DMS 273 (cell line): ENCODE measurements at regions not wholly inside any gene's neighbourhood (a gene's known extent, or its start where the extent isn't known, plus 50 kb on each side); places are given as distances from the start of the nearest gene placed in this dataset.
"Not testable (repeated sequence)": the region's sequence is repeated elsewhere in the genome, so short reads cannot be mapped to it uniquely, and the experiment has no call there.

Source experiments
- DNase-seq: peaks from one replicate; lab custom pipeline; 2025; ENCODE audit not compliant: unreplicated experiment; lab: John Stamatoyannopoulos, UW

GRCh38 chr3:5733995-5734394 is 546.5 kb downstream of the EDEM1 start:
- DNase-seq = no peak

DNA sequence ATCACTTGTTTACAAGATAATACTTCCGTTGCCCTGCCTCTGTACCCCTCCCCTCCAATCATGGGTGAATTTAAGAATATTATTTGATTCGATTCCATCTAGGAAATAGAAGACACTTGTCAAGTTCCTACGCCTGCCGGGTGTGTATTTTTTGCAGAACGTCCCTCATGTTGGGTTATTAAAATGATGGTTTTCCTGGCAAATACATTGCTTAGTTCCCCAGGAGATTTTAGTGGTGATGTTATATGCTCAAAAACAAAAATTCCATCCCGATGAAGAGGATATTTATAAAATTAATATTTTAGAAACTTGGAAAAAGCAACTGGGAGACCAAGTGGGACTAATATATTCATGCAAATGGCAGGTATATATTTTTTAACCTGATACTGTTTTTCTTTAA is 548.4 kb downstream of the EDEM1 start:
- DNase-seq = no peak

DNA sequence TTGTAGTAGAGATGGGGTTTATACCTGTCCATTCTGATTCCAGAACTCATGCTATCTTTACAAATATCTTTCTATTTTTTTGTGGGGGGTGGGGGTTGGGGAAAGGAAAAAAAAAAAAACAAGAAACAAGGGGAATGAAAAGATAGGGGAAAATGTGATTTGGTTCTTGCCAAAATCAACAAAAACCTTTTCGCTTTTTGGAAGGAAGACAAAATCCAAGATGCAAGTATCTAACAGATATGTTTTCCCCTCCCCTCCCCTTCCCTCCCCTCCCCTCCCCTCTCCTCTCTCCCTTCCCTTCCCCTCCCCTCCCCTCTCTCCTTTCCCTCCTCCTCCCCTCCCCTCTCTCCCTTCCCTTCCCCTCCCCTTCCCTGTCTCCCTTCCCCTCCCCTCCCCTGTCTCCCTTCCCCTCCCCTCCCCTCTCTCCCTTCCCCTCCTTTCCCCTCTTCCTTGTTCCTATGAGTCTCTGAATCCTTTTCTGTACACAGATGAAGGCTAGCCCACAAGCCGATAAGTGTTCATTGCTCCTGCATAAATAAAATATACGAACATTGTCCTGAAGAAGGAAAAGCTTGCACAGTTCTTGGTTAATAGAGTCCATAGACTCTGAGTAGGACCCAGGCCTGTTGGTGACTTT is 551.9 kb downstream of the EDEM1 start:
- DNase-seq = no peak

DNA sequence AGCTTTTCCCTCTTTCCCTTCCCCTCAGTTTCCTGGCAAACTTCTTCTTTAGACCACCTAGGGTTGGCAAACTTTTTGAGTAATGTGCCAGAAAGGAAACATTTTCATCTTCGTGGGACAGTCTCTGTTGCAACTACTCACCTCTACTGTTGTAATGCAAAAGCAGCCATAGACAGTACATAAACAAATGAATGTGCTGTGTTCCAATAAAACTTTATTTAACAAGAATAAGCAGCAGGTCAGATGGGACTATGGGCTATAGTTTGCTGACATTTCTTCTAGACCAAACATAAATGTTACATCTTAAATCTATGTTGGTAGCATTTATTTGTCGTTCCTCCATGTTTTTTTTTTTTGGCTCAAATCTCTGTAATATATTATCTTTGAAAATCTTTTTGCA is 552.4 kb downstream of the EDEM1 start:
- DNase-seq = no peak

DNA sequence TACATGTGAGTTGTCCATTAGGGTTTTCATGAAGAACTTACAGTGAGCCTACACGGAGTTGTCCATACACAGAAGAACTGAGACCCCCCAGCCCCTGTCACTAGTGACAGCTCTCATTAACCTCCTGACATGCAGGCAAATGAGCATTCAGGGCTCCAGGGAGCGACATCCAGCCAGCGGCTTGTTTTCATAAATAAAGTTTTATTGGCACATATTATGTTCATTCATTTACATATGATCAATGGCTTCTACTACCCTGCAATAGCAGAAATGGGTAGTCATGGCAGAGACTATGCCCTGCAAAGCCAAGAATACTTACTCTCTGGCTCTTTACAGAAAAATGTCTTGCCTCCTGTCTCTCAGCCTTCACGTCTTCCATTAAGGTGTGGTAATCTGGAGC is 553.5 kb downstream of the EDEM1 start:
- no peak for DNase-seq

DNA sequence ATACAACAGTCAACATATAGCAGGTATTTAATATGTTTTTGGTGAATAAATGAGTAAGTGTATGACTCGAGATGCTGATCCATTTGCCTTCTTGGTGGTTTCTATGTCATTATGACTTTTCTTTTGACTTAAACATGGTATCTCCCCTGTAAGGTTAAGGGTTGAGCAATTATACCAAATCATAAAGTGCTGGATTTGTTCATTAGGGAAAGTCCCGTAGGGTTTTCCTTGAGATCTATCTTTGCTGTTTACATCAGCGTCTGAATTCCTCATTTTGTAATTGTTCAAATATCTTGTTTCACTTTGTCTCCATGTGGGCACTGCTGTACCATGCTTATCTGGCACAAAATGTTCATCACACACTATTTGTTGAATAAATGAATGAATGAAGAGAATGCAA is 562.6 kb downstream of the EDEM1 start:
- DNase-seq = no peak

- DNase-seq = no peak
Observed at GRCh38 chr3:5750874-5751640, 563.5 kb downstream of the EDEM1 start.

GRCh38 chr3:5754602-5755001 is 567.1 kb downstream of the EDEM1 start:
- no peak for DNase-seq

- DNase-seq = no peak
Observed at GRCh38 chr3:5756443-5756842, 568.9 kb downstream of the EDEM1 start.

- no peak for DNase-seq
Observed at GRCh38 chr3:5757213-5757804, 569.8 kb downstream of the EDEM1 start.

DNA sequence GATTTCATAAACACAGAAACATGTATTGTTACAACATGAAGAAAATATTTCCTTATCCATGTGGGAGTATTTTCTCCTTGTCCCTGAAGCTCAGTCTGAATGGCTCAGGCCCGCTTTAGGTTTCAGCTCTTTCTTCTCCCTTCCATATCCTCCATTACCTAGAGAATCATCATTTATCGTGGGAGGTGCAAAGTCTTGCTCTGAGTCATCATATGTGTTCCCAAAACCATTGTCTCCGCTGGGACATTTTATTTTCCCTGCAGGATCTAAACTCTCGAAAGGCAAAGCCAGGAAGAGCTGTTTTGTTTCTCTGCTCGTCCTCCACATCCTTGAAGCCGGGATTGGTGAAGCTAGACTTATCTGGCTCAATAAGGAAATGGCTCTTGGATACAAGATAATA is 571.2 kb downstream of the EDEM1 start:
- DNase-seq = no peak

DNA sequence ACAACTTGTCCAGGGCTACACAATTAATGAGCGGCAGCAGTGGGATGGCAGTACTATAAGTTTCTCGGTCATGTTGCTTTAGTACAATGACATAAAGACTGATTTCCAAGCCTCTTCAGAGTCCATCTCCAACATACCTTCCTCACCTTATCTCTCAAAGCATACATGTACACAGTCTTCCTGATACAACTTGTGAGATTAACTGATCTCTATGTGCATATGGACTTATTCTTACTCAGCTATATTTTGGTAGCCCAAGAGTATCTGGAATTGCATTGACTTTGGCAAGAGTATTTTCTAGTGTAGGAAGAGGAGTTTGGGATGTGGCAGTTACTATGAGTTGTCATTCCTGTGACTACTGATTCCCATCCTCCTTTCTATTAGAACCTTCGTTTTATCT is 575.0 kb downstream of the EDEM1 start:
- DNase-seq = no peak

GRCh38 chr3:5766848-5767247 is 579.3 kb downstream of the EDEM1 start:
- DNase-seq = no peak

DNA sequence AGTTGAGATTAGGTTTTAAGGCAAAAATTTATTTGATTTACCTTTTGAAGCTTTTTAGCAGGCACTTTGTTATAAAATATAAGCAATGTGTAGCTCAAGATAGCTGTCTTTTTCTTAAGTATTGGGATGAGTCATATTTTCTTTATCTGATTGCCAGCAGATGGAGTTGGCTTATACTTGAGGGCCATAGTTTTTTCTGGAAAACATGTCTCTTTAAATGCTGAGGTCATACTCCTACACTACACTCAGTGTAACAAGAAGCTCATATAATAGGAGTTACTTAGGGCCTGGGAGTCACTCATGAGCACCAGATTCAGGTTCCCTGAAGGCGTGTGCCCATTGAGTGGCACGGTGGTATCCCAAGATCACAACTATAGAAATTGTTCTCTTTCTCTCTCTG is 579.8 kb downstream of the EDEM1 start:
- DNase-seq = no peak

GRCh38 chr3:5768281-5768945 is 580.9 kb downstream of the EDEM1 start:
- DNase-seq = no peak

GRCh38 chr3:5769825-5770224 is 582.3 kb downstream of the EDEM1 start:
- no peak for DNase-seq

- DNase-seq = no peak
Observed at GRCh38 chr3:5774337-5774736, 586.8 kb downstream of the EDEM1 start.

DNA sequence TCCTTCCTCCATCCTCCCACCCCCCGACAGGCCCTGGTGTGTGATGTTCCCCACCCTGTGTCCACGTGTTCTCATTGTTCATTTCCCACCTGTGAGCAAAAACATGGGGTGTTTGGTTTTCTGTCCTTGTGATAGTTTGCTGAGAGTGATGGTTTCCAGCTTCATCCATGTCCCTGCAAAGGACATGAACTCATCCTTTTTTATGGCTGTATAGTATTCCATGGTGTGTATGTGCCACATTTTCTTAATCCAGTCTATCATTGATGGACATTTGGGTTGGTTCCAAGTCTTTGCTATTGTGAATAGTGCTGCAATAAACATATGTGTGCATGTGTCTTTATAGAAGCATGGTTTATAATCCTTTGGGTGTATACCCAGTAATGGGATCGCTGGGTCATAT is 587.6 kb downstream of the EDEM1 start:
- not testable (repeated sequence) for DNase-seq

GRCh38 chr3:5784690-5785089 is 597.2 kb downstream of the EDEM1 start:
- no peak for DNase-seq

DNA sequence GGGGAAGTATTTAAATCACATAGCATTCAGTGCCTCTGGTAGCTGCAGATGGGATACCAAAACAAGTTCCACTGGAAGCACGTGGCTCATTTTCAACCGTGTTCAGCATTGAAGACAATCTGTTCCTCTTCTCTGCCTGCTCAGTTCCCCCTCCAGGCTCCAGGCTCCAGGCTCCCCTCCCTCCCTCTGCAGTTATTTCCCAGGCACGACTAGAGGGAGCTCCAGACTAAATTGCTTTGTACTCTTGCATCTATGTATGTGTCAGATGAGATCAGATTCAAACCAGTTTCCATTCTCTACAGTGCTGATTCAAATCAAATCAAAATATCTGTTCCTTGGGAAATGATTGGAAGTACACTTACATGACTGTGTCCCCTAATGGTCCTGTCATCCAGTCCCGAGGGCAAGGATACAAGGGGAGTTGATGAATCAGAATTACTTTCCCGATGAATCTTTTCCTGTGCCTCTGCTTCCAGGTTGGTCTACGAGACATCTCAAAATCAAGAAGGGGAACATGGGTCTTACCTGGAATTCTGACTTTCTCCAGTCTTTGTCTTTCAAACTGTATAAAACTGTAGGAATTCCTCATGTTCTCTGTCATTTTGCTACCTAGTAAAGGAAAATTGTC is 600.5 kb downstream of the EDEM1 start:
- DNase-seq = peak; percentile 0

DNA sequence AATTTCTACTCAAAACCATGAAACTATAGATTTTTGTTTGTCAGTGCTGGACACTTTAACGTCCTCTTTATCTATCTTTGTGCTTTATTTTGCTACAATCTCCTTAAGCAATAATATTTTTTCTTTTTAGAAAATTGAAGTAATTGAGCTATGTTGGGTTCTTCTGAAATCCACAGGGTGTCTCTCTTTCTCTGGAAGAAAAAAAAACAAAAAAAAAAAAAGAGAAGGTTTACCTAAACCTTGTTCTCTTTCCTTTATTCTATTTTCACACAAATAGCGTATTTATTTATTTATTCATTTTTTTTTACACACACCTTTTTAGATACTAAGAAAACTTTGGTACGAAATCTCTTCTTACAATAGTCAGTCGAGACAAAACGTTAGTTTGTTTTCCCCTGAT is 601.0 kb downstream of the EDEM1 start:
- no peak for DNase-seq
